Testis (tissue), 2 donors: ENCODE measurements at regions not wholly inside any gene's neighbourhood (a gene's known extent, or its start where the extent isn't known, plus 50 kb on each side); places are given as distances from the start of the nearest gene placed in this dataset.
A peak's percentile ranks its signal among the peaks of the same experiment; 100 is the strongest.

Source experiments
- DNase-seq: peaks from one replicate; pipeline ENCODE4 v3.0.0-alpha.2; 2019
- H3K27ac ChIP-seq, 2 donors: fragments of 200-600 bp; sonication (generic); one replicate each; pipeline ENCODE4 v1.5.1; 2019
- H3K27me3 ChIP-seq: fragments of 200-600 bp; sonication (generic); one replicate; pipeline ENCODE4 v1.5.1; 2019
- H3K36me3 ChIP-seq: fragments of 200-600 bp; sonication (generic); one replicate; pipeline ENCODE4 v1.5.1; 2017; ENCODE audit warnings: low read depth; ENCODE audit errors: missing control alignments
- H3K4me1 ChIP-seq: fragments of 200-600 bp; sonication (generic); one replicate; pipeline ENCODE4 v1.5.1; 2019
- H3K4me3 ChIP-seq, 2 donors: fragments of 200-600 bp; sonication (generic); one replicate each; pipeline ENCODE4 v1.5.1; 2017 to 2019
- H3K9me3 ChIP-seq: fragments of 200-600 bp; sonication (generic); one replicate; pipeline ENCODE4 v1.5.1; 2017
- CTCF ChIP-seq, 3 experiments: fragments of 450-650 bp in 2 of 3; fragments of 200-600 bp in 1 of 3; sonication (generic) in 1 of 3; IDR thresholded peaks; one replicate each; pipeline ENCODE4 v1.5.1; 2016 to 2019; ENCODE audit warnings: antibody characterized with exemption in 3 of 3, mild to moderate bottlenecking in 2 of 3, moderate library complexity in 1 of 3
- POLR2A ChIP-seq: fragments of 450-650 bp; IDR thresholded peaks from one replicate; pipeline ENCODE4 v1.6.1; 2017; ENCODE audit warnings: antibody characterized with exemption, mild to moderate bottlenecking, moderate library complexity
- WGBS, 2 donors: methylation state at CpG; one replicate each; pipeline ENCODE4 v1.1.5; 2018; 5-methylcytosine and 5-hydroxymethylcytosine counted together
- intact Hi-C: fragments of 100-400 bp; cut with DNase I; formaldehyde crosslinking; loops from one replicate; pipeline ENCODE4 v1.15.1; 2023; ENCODE audit warnings: low total_unique reads

GRCh38 chr13:64423467-64423866, 2806.7 kb downstream of the PCDH9 start:
- Histone ChIP-seq H3K4me3 (no peak overlapping the region), H3K9me3 (no peaks in the 10 kb centered on the region), H3K27ac (no peak overlapping the region), H3K27me3 (no peaks in the 10 kb centered on the region), H3K36me3 (no peaks in the 10 kb centered on the region), H3K4me1 (no peaks in the 10 kb centered on the region)
- DNase-seq, result no peak
- intact Hi-C loops, result no loop called here
- no peak for TF ChIP-seq POLR2A
- no peak for TF ChIP-seq CTCF (IDR thresholded peaks at IDR 0.05)
- WGBS, 2 donors, result 63 to 70% methylated on average over 1 of the region's 1 CpG

GRCh38 chr13:64420181-64420580, 2810.0 kb downstream of the PCDH9 start:
- Histone ChIP-seq H3K27me3 (no peaks in the 10 kb centered on the region), H3K4me3 (no peak overlapping the region), H3K36me3 (no peaks in the 10 kb centered on the region), H3K27ac (no peak overlapping the region), H3K4me1 (no peaks in the 10 kb centered on the region), H3K9me3 (no peaks in the 10 kb centered on the region)
- DNase-seq, result no peak
- intact Hi-C loops, result no loop called here
- 72 to 80% methylated on average over 3 of the region's 3 CpGs for WGBS, 2 donors
- no peak for TF ChIP-seq POLR2A
- TF ChIP-seq CTCF (IDR thresholded peaks at IDR 0.05), result no peak

GRCh38 chr13:64417581-64417980, 2812.6 kb downstream of the PCDH9 start:
- no peaks in the 10 kb centered on the region for H3K27me3 ChIP-seq
- no peak for TF ChIP-seq POLR2A
- no peak for TF ChIP-seq CTCF (IDR thresholded peaks at IDR 0.05)
- no peak overlapping the region for H3K27ac ChIP-seq
- no peak for DNase-seq
- WGBS, 2 donors, result 93 to 96% methylated on average over 3 of the region's 3 CpGs
- no peaks in the 10 kb centered on the region for H3K36me3 ChIP-seq
- H3K4me1 ChIP-seq, result no peaks in the 10 kb centered on the region
- intact Hi-C loops, result no loop called here
- no peak overlapping the region for H3K4me3 ChIP-seq
- H3K9me3 ChIP-seq, result no peaks in the 10 kb centered on the region

GRCh38 chr13:64414381-64414780, 2815.8 kb downstream of the PCDH9 start:
- intact Hi-C loops, result no loop called here
- no peak for TF ChIP-seq POLR2A
- TF ChIP-seq CTCF (IDR thresholded peaks at IDR 0.05), result no peak

GRCh38 chr13:64413529-64413928, 2816.6 kb downstream of the PCDH9 start:
- intact Hi-C loops, result no loop called here
- Histone ChIP-seq H3K27me3 (no peaks in the 10 kb centered on the region), H3K27ac (no peak overlapping the region), H3K36me3 (no peaks in the 10 kb centered on the region), H3K9me3 (no peaks in the 10 kb centered on the region), H3K4me3 (no peak overlapping the region), H3K4me1 (no peaks in the 10 kb centered on the region)
- TF ChIP-seq CTCF (IDR thresholded peaks at IDR 0.05), result no peak
- no peak for TF ChIP-seq POLR2A
- DNase-seq, result no peak

More at GRCh38 chr13:64414381-64414780, 2815.8 kb downstream of the PCDH9 start:
- Histone ChIP-seq H3K4me1 (no peaks in the 10 kb centered on the region), H3K9me3 (no peaks in the 10 kb centered on the region), H3K36me3 (no peaks in the 10 kb centered on the region), H3K4me3 (no peak overlapping the region), H3K27me3 (no peaks in the 10 kb centered on the region), H3K27ac (no peak overlapping the region)
- DNase-seq, result peak; percentile 75
